Fibroblast of skin of right quadriceps (primary cell): ENCODE measurements at regions not wholly inside any gene's neighbourhood (a gene's known extent, or its start where the extent isn't known, plus 50 kb on each side); places are given as distances from the start of the nearest gene placed in this dataset.

Experiments used
- DNase-seq: peaks from one replicate; pipeline ENCODE4 v3.0.0-alpha.2; 2013

DNA sequence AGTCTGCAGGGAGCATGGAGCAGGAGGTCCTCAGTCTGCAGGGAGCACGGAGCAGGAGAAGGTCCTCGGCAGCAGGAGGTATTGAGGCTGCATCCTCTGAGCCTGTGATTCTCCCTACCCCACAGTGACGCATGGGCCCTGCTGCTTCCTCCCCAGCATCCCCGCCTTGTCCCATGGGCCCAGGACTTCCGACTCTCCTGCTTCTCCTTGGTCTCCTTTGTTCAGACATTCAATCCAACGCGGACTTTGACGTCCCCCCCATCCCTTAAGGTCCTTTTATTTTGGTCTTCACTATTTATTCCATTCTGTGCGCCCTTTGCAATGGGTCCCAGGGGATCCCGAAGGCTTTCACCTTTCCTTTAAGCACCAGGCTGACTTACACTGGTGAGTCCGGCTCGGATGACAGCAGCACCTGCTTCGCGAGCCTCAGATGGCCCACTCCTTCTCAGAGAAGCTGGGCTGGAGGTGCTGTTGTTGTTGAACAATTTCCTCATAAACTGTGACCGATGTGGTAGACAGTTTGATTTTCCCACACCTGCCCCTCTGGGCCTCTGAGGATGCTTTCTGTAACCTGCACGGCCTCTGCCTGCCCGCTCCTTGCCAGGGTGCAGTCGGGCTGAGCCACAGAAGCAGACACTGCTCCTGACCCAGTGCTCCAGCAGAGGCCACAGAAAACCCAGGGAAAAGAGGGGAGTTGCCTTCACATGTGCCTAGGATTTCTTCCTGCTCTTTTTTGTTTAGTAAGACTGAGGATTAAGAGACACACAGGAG is 407.2 kb upstream of the SHH start:
- no peak for DNase-seq

DNA sequence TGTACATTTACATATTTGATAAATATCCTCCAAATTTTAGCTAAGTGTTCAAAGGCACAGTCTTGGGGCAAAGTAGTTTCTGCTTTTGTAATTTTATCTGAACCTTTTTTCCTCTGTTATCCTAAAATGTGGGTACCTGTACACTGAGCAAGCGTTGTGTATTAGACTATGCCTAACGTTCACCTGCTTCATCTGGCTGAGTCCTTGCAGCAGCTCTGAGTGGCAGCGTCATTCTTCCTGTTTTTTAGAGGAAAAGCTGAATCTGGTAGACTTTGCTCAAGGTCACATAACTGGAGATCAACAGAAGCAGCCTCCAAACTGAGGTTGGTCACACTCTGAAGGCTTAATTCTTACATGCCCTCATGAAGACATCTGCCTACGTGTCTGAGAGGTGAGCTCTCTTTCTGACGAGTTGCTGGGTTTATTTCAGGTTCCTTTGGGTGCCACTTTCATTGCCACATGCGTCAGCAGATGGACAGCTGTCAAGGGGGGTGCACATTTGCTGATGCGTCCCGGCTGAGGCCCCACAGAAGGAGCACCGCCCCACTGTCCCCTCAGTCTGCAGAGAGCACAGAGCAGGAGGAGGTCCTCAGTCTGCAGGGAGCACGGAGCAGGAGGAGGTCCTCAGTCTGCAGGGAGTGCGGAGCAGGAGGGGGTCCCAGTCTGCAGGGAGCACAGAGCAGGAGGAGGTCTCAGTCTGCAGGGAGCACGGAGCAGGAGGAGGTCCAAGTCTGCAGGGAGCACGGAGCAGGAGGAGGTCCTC is 406.5 kb upstream of the SHH start:
- DNase-seq = no peak

DNA sequence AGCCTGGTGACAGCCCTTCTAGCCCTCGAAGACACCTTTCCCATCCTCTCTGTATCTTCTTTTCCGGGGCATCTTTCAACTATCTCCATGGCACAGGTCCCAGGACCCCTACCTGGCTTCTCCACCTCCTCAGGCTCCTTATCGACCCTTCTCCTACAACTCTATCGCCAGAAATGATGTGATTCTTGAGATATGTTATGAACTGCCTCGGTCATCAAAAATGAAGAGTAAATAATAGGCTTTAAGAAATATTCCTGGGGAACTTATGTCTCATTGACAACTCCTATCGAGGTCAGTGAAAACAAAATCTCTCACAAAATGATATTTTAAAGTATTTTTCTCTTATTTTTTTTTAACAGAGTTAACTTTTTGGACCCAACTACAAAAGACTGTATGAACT is 405.5 kb upstream of the SHH start:
- DNase-seq = no peak

DNA sequence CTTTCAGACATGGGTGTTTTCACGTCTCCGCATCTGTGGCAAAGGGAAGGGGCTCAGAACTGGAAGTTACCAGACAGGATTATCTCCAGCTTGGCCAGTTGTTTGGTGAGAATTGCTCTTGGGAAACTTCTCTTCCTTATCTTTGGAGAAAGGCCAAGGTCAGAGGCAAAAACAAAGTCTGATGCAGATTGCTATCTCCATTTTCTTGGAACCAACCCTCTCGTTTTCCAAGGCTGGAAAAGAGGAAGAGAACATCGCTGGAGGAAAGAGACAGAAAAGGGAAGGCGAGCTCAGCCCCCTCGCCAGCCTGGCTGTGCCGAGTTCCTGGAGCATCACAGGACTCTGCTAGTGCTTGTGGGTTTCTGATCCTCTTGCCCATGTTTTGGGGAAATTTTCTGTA is 396.8 kb upstream of the SHH start:
- no peak for DNase-seq

DNA sequence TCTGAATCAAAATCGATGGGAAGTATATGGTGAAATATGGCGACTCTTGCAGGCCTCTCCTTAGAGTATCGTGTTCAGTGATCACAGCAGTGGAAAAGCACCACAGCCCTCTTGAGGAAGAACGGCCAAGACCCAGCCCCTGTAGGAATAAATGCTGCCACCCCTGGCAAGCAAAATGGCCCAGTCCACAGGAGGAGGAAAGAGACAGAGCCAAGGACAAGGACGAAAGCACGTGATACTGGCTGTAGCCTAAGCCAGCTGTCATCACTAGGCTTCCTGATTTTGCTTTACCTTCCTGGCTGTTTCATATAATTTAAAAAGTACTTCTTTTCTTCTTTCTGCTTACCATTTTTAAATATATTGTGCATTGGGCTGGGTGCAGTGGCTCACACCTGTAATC is 395.0 kb upstream of the SHH start:
- no peak for DNase-seq

DNA sequence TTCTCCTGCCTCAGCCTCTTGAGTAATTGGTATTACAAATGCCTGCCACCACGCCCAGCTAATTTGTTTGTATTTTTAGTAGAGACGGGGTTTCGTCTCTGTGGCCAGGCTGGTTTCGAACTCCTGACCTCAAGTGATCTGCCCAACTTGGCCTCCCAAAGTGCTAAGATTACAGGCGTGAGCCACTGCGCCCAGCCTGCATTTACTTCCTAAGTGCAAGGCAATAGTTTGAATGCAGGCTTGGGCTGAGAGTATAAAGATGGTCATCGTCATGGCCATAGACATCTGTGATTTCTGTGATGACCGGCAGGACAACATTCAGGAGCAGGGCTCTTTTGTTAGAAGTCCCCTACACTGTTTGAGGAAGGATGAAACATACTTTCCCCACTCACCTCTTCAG is 393.9 kb upstream of the SHH start:
- no peak for DNase-seq

DNA sequence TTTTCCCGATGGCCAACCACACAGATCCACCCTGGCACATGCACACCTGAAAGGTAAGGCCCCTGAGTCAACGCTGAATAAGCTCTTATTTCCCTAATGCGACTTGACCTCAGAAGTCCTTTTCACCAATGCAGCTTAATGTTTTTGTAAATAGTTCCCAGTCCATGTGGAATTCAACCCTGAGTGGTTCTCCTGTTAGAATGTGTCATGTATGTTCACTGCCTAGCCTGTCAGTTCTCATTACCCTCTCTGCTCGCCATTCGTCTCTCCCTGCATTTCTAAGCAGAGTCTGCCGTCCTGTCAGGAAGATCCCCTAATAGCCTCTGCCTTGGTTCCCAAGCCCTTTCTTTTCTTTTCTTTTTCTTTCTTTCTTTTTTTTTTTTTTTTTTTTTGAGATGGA is 392.6 kb upstream of the SHH start:
- DNase-seq = no peak

DNA sequence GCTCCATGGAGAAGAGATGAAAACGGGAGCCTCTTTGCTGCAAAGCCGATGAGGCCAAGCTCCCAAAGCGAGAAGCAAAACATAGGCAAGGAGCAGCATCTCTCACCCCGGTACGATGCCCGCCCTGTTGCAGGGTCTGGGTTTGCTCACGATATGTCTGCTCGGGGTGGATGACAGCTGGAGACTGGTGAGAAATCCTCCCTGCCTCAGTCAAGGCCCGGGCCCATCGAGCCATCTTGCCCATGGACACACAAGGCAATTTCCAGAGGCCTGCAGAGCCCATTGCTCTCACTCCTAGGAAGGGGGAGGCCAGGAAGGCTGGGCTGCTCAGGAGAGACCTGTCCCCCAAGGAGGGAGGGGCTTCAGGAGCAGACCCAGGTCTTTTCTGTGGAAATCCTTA is 391.7 kb upstream of the SHH start:
- no peak for DNase-seq

DNA sequence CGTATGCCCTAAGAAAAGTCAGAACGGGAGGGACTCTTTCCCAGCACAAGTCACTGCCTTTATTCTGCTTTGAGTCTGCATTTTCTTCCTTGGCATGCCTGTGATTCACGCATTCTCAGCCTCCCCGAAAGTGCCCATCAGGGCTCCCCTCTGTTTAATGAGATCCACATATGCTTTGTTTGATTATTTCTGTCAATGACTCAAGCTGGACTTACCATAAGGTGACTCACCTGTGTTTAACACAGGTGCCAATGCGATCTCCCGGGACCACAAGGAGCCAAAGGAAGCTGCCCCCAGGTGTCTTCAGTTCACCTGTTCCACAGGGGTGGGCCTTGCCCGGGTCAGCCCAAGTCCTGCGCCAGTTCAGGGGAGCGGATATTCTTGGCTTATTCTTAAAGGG is 386.0 kb upstream of the SHH start:
- no peak for DNase-seq

DNA sequence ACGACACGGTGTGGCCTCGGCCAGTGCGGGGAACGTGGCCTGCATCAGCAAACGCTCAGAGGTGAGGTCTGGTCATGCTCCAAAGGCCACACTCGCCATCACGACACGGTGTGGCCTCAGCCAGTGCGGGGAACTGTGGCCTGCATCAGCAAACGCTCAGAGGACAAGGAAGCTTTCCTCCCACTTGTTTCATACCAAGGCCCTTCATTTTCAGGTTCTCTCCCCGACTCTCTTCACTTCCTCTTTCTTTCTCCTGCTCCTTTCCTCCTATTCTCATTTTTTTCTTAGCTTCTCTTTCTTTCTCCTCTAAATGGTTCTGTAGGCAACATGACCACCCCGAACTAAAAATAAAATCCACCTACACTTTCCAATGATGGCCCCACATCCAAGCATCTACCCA is 384.4 kb upstream of the SHH start:
- no peak for DNase-seq

DNA sequence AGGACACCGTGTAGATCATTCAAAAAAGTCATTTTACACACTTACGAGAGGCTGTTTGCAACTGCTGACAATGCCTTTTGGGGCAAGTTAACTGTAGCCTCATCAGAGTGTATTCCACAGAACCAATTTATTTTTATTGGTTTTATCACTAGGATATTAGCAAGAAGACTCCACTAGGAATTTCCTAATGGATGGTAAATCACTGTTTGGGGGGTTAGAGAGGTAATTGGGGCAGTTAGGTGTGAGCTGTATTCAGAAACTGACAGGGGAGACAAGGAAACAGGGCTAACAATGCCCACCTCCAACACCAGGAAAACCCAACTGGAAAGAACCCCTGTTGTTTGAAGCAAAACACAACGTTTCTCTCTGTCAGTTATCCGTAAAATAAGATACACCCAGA is 383.0 kb upstream of the SHH start:
- no peak for DNase-seq

DNA sequence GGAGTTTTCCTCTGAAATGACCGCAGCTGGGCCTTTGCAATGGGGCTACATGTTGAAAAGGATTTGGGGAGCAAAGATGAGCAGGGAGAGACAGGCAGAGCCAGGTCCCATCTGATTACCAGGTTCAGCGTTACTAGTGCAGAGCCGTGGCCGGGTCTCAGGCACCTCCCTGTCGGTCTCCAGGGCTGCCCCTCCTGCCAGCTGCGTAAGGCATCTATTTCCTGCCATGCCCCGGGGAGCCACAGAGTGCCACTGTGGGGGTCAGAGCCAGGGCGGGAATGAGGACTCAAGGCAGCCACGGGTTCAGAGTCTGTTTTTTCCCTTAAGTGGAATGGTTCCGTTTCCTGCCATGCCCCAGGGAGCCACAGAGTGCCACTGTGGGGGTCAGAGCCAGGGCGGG is 382.6 kb upstream of the SHH start:
- DNase-seq = no peak

DNA sequence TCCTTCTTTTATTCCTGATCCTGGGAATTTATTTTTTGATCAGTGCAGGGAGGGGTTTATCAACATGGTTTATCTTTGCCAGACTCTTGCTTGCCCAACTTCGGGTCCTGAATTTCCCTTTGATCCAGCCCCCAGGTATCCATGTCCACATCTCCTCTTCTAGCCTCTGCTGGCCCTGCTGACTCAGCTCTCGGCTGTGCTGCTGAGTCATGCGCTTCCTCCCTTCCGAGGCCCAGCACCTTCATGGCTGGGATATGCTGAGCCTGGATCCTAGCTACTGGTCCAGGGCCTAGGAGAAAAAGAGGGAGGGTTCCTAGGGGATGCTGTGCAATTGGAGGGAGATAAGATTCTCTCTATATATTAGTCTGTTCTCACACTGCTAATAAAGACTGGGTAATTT is 380.7 kb upstream of the SHH start:
- DNase-seq = no peak

DNA sequence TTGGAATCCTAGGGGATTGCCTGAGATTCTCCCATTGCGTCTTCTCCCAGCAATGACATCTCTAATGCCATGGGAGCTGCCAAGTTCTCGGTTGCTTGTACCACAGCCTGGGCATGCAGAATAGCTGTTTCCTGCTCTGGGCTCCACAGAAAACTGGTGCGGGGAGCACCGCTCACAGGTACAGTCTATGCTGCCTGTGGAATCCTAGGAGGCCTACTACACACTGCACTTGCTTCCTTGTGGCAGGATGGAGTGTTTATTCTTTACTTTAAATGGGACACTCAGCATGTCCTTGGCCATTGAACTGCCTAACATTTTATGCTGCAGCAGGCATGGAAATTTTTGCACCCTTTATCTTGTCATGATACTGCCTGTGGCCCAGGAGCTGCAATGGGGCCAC is 378.8 kb upstream of the SHH start:
- DNase-seq = no peak

DNA sequence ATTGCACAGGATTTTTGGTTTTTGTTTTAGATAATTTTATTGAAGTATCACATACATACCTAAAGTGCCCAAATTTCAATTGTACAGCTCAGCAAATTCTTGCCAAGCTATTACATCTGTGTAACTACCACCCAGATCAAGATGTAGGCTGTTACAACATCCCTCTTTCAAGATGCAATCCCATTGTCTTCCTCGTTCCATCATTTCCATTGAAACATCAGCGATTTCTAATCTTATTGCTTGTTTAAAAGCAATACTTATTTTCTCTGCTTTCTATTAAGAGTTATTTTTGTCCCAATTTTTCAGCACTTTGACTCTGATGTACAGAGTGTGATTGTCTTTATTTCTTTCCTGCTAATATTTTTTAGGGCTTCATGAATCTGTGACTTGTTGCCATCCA is 372.8 kb upstream of the SHH start:
- DNase-seq = no peak

DNA sequence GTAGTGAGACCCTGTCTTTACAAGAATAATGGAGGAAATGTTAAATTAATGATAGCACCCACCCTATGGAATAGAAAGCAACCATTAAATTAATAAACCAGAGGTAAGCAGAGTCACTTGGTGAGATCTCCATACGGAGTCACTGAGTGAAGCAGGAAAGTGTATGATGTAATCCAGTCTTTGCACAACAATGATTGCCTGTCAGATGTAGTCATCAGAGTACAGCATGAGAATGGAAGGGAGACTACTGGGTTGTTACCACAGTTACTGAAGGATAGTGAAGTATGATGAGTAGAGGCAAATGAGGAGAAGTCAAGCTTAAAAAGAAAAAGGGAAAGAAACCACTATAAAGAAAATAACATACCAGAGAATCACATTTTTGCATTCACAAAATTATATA is 371.9 kb upstream of the SHH start:
- no peak for DNase-seq

DNA sequence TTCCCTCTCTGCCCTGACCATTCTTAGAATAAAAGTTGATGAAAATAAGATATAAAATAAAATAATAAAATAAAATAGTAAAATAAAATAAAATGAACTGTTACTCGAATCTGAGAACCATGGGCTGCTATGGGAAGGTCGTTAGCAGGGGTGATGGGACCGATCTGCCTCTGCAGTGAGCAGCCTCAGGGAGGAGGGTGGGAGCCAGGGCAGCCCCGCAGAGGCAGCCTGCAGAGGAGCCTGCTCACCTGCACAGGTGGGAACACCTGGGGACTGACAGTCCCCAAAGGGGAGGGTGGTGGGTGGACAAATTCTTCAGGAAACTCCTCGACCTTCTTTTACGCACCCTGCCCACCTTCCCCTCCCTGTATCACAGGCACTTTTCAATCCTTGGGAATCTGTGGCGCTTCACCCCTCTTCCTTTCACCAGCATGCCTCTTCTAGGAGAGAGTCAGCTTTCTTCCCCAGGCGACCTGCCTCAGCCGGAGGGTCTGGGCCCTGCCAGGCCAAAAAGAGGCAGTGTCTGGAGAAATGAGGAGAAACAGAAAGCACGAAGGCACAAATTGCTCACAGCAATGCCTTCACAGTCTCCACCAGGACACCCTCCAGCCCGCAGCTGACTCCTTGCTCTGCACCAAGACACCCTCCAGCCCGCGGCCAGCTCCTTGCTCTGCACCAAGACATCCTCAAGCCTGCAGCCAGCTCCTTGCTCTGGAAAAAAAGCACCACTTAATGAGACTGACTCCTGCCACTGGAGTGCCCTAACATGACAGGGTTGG is 368.4 kb upstream of the SHH start:
- DNase-seq = no peak

DNA sequence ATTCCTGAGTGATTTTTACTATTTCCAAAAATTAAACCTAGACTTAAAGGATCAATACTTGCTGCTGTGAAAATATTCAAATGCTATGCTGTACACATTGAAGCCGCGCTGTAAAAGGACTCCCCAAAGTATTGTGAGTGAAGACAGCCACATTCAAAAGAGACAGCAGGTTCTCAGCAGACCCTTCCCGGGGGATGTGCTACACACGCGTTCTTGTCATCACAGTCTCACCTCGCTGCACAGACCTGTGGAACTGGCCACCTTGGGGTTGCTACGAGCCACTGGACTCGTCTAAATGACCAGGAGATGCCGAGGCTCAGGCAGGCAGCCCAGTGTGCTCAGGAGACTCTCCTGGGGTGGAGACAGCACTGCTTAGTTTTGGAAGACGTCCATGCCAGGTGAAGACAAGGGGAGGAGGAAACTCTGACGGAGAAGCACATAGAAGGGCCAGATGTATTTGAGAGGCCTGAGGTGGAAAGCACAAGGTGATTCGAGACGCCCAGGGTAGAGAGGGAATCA is 367.7 kb upstream of the SHH start:
- DNase-seq = no peak

DNA sequence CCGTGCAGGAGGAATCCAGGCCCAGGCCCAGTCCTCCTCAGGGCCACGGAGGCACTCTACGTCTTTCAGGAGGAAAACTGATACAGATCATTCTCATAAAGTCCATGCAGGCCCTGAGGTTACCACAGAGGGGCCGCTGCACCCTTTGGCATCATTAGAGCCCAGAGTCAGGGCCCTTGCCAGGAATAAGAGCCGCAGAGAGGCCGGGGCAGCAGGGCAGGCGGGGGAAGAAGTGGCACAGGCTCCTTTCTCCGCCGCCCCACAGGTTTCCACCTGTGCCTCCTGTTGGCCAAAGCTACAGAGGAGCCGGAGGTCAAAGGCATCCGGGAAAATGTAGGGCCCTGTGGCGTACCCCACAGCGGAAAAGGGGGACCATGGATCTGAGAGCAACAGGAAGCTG is 366.6 kb upstream of the SHH start:
- DNase-seq = no peak

DNA sequence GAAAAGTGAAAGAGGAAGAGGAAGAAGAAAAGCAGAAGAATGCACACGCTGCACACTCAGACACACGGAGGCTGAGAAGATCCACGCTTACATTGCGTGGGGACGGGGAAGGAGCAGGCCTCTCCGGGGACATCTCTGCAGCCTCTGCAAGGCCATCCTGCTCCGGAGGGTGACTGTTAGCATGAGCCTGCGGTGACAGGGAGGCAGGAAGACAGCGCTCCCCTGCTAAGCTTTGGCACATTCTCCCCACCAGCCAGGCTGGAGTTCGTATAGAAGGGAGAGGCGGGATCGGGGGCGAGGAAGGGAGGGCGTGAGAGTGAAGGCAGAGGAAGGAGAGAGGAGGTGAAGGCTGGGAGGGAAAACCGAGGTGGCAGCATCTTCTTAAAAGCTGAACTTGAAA is 366.0 kb upstream of the SHH start:
- DNase-seq = no peak

DNA sequence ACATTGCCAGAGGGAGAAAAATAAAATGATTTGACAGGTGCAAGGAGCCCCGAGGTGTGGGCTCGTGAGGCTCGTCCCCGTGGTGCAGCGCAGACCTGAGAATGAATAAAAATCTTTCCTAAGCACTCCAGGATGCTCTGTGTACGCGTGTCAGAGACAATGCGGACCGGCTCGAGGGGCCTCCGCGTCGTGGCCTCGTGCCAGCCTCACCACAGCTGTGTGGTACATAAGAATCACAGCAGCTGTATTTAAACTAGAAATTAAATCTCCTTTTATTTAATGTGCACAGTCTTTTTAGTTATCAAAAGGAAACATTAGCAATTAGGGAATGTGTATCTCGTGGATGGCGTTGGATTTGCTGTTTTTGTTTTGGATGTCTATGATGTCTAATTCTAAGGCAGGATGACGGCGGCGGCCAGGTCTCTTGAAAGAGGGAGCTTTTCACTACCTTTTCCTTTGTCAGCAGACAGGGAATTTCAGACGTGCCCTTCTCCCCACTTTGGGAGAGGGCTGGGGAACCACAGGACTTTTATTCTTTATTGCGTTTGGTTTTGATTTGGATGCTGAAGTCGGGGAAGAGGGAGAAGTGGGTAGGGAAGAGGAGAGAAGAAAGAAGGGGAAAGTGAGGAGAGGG is 365.3 kb upstream of the SHH start:
- DNase-seq = no peak

DNA sequence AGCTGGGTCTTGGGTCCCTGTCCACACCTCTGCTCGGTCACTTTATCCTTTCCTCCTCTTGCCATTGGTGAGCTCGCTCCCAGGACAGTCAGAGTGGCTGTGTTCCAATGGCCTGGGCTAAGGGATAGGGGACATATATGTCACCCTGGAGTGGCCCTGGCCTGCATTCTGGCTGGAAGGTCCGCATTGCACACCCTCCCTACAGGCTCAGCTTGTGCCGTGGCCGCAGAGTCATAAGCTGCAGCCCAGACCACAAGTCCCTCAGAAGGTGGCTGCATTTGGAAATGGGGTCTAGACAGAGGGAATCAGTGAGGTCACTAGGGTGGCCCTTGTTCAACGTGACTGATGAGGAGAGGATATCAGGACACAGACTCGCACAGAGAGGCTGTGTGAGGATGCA is 363.8 kb upstream of the SHH start:
- no peak for DNase-seq

DNA sequence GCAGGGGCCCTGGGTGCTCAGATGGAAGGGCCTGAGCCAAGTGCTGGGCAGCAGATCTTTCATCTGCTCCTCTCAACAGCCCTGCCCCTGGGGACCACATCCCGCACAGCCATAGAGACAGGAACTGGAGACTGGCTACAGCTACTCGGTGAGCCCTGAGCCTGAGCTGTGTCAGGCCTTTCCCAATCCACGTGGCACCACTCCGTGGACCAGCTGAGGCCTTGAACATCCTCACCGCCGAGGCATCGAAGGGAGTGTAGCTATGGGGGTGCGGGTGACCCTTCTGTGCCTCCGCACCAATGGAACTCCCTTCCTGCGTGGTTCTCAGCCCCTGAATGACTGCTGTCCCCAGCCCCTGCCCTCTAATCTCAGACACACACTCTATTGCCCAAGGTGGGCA is 362.7 kb upstream of the SHH start:
- DNase-seq = no peak
